Sigmoid colon (tissue), 4 donors: ENCODE measurements at regions not wholly inside any gene's neighbourhood (a gene's known extent, or its start where the extent isn't known, plus 50 kb on each side); places are given as distances from the start of the nearest gene placed in this dataset.

Experiments
- CTCF ChIP-seq, 4 experiments: fragments of 450-650 bp in 3 of 4; fragments of 200-600 bp in 1 of 4; IDR thresholded peaks; one replicate each; pipeline ENCODE4 v1.5.1; 2016 to 2019; ENCODE audit warnings: antibody characterized with exemption in 4 of 4, mild to moderate bottlenecking in 3 of 4, moderate library complexity in 2 of 4
- EP300 ChIP-seq, 4 donors: sonication (generic); formaldehyde crosslinking; IDR thresholded peaks; one replicate each; pipeline ENCODE4 v1.6.1; 2017; ENCODE audit warnings: antibody characterized with exemption in 4 of 4
- POLR2AphosphoS5 ChIP-seq, 4 donors: sonication (generic); formaldehyde crosslinking; IDR thresholded peaks; one replicate each; pipeline ENCODE4 v1.6.1; 2017; ENCODE audit warnings: antibody characterized with exemption in 4 of 4

- TF ChIP-seq CTCF (IDR thresholded peaks at IDR 0.05) (no peak), POLR2AphosphoS5 (IDR thresholded peaks at IDR 0.05) (no peak), EP300 (IDR thresholded peaks at IDR 0.05) (no peak)
These were observed 632.2 kb downstream of the SLC4A3 start for GRCh38 chr2:220259662-220260061.
